GM13977 (cell line): ENCODE measurements at regions not wholly inside any gene's neighbourhood (a gene's known extent, or its start where the extent isn't known, plus 50 kb on each side); places are given as distances from the start of the nearest gene placed in this dataset.
"Not testable (repeated sequence)": the region's sequence is repeated elsewhere in the genome, so short reads cannot be mapped to it uniquely, and the experiment has no call there.

Experiments
- DNase-seq: peaks from one replicate; pipeline ENCODE4 v3.0.0; 2012; ENCODE audit warnings: low spot score
- in situ Hi-C: fragments of 300-500 bp; cut with MboI; formaldehyde crosslinking; loops from one replicate; pipeline ENCODE4 v1.12.0; 2022; ENCODE audit warnings: low sequenced_read_pairs, low pct_unique_long_range_greater_than_20kb, mixed read lengths, inconsistent platforms; ENCODE audit not compliant: unreplicated experiment
- TF ChIP-seq, protein P1 (sequence below): IDR thresholded peaks from 2 replicates; pipeline ENCODE4 v1.5.1; 2012; ENCODE audit warnings: mild to moderate bottlenecking, control low read depth; ENCODE audit not compliant: insufficient read depth; ENCODE audit errors: extremely low read depth, missing control alignments

DNA sequence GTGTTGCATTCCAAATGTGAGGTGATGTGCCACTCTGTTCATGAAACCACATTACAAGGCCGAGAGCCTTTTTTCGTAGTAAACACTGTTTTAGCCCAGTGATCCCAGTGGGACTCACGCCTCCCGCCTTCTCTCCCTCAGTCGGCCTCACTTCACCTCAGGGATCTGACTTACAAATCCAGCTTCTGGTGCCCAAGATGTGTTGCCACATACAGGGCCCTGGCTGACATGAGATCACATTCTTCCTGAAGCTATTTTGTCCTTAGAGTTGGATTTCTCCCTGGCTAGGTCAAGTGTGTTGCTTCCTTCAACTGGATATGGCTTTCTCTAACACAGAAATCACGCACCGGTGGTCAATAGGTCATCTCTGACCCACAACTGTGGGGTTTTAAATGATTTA, 354.7 kb downstream of the FBXW7 start:
- TF ChIP-seq, protein P1, sequence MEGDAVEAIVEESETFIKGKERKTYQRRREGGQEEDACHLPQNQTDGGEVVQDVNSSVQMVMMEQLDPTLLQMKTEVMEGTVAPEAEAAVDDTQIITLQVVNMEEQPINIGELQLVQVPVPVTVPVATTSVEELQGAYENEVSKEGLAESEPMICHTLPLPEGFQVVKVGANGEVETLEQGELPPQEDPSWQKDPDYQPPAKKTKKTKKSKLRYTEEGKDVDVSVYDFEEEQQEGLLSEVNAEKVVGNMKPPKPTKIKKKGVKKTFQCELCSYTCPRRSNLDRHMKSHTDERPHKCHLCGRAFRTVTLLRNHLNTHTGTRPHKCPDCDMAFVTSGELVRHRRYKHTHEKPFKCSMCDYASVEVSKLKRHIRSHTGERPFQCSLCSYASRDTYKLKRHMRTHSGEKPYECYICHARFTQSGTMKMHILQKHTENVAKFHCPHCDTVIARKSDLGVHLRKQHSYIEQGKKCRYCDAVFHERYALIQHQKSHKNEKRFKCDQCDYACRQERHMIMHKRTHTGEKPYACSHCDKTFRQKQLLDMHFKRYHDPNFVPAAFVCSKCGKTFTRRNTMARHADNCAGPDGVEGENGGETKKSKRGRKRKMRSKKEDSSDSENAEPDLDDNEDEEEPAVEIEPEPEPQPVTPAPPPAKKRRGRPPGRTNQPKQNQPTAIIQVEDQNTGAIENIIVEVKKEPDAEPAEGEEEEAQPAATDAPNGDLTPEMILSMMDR = no peak
- in situ Hi-C loops = no loop called here
- DNase-seq = no peak

DNA sequence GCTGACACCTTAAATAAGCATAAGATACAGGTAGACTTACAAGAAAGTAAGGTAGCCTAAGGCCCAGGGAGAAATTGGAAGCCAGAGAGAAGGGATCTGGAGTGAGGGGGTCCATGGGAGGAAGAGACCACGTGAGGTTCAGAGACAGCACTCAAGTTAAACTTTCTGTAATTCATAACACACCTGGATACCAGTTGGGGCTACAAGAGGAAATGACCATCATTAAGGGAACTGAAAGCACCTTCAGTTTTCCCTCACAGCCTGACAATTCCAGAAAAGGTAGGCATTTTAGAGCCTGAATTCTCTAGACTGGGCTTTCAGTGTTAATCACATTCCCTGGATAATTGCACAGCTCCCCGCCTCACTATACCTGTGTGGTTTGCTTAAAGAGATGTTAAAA, 355.5 kb downstream of the FBXW7 start:
- TF ChIP-seq, protein P1 = no peak
- DNase-seq = no peak
- in situ Hi-C loops = no loop called here

DNA sequence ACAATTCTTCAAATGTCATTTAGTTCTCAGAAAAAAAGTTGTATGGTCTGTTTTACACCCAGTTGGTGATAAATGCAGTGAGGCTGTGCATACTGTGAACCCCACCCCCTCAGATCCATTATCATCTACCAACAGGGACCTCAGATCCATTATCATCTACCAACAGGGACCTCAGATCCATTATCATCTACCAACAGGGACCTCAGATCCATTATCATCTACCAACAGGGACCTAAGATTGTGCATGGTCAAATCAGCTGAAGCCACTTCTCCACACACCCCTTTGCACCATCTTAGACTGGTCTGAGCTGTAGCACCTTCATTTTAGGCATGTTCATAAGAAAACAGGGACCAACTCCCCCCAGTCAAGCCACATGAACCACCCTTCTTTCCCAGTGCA, 358.4 kb downstream of the FBXW7 start:
- DNase-seq, in situ Hi-C loops: not testable (repeated sequence)

DNA sequence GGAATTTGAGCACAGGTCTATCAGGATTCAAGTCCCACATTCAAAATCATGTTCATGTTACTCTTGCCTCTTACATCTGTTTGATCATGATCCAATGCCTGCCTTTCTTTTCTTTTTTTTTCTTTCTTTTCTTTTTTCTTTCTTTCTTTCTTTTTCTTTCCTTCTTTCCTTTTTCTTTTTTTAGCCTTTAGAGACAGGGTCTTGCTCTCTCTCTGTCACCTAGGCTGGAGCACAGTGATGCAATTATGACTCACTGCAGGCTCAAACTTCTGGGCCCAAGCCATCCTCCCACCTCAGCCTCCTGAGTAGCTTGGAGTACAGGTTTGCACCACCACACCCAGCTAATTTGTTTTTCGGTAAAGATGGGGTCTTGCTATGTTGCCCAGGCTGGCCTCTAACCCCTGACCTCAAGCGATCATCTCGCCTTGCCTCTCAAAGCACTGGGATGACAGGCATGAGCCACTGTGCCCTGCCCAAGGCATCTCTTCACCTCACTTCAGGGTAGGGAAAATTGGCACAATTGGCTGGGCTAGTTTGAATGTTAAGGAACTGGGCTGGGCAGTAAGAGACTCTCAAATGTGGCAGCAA, 359.2 kb downstream of the FBXW7 start:
- no peak for DNase-seq
- in situ Hi-C loops = no loop called here
- TF ChIP-seq, protein P1 = no peak

DNA sequence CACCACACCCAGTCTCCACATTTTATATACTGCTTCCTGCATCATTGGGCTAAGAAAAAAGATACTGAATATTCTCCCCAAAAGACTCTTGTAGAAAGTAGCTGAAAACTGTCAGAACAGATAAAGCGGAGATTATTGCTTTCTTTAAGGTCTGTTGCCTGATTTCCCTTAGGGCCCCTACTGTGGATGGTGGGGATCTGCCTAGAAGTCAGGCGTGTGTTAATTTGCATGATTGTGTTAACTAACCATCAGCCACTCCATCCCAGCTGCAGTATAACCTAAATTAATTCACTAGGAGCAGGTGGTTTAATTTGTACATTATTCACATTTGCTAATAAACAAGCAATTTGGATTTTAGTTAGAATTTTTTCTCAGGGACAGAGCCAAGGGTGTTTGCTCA, 360.3 kb downstream of the FBXW7 start:
- no peak for DNase-seq
- TF ChIP-seq, protein P1 = no peak
- in situ Hi-C loops = no loop called here

DNA sequence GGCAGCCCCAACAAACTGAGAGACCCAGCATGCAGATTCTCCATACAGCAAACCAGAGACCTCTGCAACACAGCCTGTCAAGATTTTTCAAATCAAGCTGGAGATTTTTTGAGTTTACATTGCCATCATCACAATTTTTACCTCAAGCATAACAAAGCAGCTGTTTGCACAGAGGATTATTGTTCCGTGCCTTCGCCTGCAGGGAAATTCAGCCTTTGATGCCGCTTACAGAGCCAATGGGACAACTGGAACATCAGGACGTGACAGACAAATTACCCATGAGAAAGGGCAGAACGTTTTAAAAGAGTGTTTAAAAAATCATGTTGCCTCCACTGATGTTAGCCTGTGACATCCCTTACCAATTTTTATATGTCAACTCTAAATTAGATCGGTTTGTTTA, 363.7 kb downstream of the FBXW7 start:
- TF ChIP-seq, protein P1 = no peak
- in situ Hi-C loops = no loop called here
- no peak for DNase-seq

DNA sequence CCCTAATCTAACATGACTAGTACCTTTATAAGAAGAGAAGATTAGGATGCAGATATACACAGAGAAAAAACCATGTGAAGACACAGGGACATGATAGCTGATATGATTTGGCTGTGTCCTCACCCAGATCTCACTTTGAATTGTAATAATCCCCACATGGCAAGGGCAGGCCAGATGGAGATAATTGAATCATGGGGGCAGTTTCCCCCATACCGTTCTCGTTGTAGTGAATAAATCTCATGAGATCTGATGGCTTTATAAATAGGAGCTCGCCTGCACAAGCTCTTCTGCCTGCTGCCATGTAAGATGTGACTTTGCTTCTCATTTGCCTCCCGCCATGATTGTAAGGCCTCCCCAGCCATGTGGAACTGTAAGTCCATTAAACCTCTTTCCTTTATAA, 364.3 kb downstream of the FBXW7 start:
- TF ChIP-seq, protein P1 = no peak
- DNase-seq = no peak
- in situ Hi-C loops = no loop called here
